Mucosa of descending colon (tissue), 3 donors: ENCODE measurements at regions not wholly inside any gene's neighbourhood (a gene's known extent, or its start where the extent isn't known, plus 50 kb on each side); places are given as distances from the start of the nearest gene placed in this dataset.

Source experiments
- ATAC-seq: fragments of 200-7000 bp; cut with Tn5 transposase; one replicate; pipeline ENCODE4 v1.9.1; 2020; ENCODE audit warnings: mild to moderate bottlenecking, moderate library complexity
- DNase-seq, 3 donors: peaks; one replicate each; pipeline ENCODE4 v3.0.0-alpha.2; 2020
- H3K36me3 ChIP-seq: fragments of 200-600 bp; one replicate; pipeline ENCODE4 v1.8.0; 2021; ENCODE audit warnings: low read depth, mild to moderate bottlenecking
- H3K4me1 ChIP-seq: fragments of 200-600 bp; one replicate; pipeline ENCODE4 v1.8.0; 2021; ENCODE audit warnings: low read depth, mild to moderate bottlenecking
- H3K4me3 ChIP-seq: fragments of 200-600 bp; one replicate; pipeline ENCODE4 v1.8.0; 2021; ENCODE audit warnings: mild to moderate bottlenecking
- H3K9me3 ChIP-seq: fragments of 200-600 bp; one replicate; pipeline ENCODE4 v1.8.0; 2021; ENCODE audit warnings: mild to moderate bottlenecking
- CTCF ChIP-seq: fragments of 200-600 bp; IDR thresholded peaks from one replicate; pipeline ENCODE4 v1.8.0; 2022; ENCODE audit warnings: antibody characterized with exemption, mild to moderate bottlenecking
- intact Hi-C, 2 donors: fragments of 100-400 bp; cut with DNase I in 1 of 2; cut with micrococcal nuclease in 1 of 2; formaldehyde crosslinking; loops; one replicate each; pipeline versions ENCODE4 v1.11.0 to v1.11.1; 2022; cut with DNase I, micrococcal nuclease
- donor health status: DM: no; HTN: no; CAD: no; lungs with moderate emphysema.
- donor health status: DM: no; HTN: no; CAD: no.
- donor health status: DM: no; HTN: yes; CAD: no.

DNA sequence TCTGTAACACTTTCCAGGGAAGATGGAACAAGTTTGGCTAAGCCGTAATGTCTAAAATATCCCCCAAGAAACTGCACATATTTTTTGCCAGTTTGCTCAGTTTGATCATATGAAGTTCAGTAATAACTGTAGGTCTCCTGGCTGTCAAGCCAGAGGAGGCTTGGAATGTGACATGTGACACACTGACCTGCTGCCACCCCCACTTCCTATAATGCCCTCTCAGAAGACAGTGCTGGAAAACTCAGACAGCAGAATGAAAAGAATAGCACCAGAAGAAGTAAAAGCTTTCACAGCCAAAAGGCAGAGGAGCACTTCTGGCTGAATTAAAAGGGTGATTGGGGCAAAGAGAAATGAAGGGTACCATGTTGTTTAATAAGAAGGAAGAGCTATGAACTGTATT lies 67.4 kb upstream of the UBAC2 start:
- no peak for TF ChIP-seq CTCF
- Histone ChIP-seq H3K4me1 (no peaks in the 10 kb centered on the region), H3K36me3 (no peaks in the 10 kb centered on the region), H3K9me3 (no peaks in the 10 kb centered on the region), H3K4me3 (no peak overlapping the region)
- intact Hi-C loops = no loop called here
- no peak for DNase-seq
- ATAC-seq = no peak

GRCh38 chr13:99133848-99134247 lies 66.8 kb upstream of the UBAC2 start:
- intact Hi-C loops = no loop called here
- DNase-seq (no peak), ATAC-seq (no peak)
- no peaks in the 10 kb centered on the region for H3K9me3 ChIP-seq
- no peak for TF ChIP-seq CTCF
- H3K36me3 ChIP-seq = no peaks in the 10 kb centered on the region
- no peaks in the 10 kb centered on the region for H3K4me1 ChIP-seq
- H3K4me3 ChIP-seq = no peak overlapping the region

DNA sequence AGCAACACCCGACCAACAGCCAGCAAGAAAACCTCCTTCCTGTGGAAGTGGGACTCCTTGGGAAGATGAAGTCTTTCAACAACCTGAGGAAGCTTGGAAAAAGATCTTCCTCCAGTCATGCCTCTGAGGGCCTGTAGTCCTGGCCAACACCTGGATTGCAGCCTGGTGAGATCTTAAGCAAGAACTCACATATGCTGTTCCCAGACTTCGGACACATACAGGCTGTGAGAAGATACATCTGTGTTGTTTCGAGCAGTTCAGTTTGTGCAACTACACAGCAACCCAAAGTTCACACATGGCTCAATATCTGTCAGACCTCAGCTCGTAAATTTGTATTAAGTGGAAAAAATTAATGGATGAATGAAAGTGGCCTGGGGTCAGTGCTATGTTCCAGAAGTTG lies 65.1 kb upstream of the UBAC2 start:
- TF ChIP-seq CTCF = no peak
- ATAC-seq = no peak
- Histone ChIP-seq H3K4me3 (no peak overlapping the region), H3K9me3 (no peaks in the 10 kb centered on the region), H3K4me1 (no peaks in the 10 kb centered on the region), H3K36me3 (no peaks in the 10 kb centered on the region)
- DNase-seq = no peak
- intact Hi-C loops = no loop called here

DNA sequence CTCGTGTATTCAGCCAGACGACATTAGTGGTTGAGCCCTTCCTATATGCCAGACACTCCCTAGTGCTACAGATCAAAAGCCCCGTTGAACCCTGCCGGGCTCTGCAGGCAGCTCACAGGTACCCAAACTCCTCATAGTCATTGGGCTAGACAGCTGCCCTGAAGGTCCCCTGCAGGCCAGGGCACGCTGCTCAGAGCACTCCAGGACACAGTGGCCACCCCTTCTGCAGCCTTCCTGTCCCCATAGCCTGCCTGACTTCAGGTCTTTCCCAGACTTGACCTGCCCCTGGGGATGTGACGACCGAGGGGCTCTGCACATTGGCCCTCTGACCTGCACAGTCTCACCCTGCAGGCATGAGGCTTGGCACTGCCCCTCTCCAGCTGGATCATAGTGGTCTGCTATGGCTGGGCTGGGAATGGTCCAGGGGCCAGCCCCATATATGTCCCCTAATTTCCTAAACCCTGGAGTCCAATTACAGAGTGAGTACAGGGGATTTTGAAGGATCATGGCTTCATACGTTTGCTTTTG lies 64.2 kb upstream of the UBAC2 start:
- H3K9me3 ChIP-seq = no peaks in the 10 kb centered on the region
- intact Hi-C loops = no loop called here
- TF ChIP-seq CTCF = no peak
- no peaks in the 10 kb centered on the region for H3K4me1 ChIP-seq
- no peaks in the 10 kb centered on the region for H3K36me3 ChIP-seq
- DNase-seq (no peak), ATAC-seq (no peak)
- H3K4me3 ChIP-seq = no peak overlapping the region

GRCh38 chr13:99140831-99141230 lies 59.8 kb upstream of the UBAC2 start:
- no peaks in the 10 kb centered on the region for H3K4me1 ChIP-seq
- no peak overlapping the region for H3K4me3 ChIP-seq
- H3K36me3 ChIP-seq = no peaks in the 10 kb centered on the region
- DNase-seq (no peak), ATAC-seq (no peak)
- H3K9me3 ChIP-seq = no peaks in the 10 kb centered on the region
- intact Hi-C loops = no loop called here
- TF ChIP-seq CTCF = no peak

DNA sequence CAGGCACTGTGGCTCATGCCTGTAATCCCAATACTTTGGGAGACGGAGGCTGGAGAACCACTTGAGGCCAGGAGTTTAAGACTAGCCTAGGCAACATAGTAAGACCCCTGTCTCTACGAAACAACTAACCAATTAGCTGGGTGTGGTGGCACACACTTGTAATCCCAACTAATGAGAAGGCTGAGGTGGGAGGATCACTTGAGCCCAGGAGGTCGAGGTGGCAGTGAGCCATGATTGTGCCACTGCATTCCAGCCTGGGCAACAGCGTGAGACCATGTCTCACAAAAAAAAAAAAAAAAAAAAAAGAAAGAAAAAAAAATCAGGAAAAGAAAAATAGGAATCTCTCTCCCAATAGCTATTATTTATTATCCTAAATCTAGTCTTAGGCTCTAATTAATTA lies 56.8 kb upstream of the UBAC2 start:
- DNase-seq = no peak
- no peak for TF ChIP-seq CTCF
- intact Hi-C loops = no loop called here
- no peaks in the 10 kb centered on the region for H3K9me3 ChIP-seq
- H3K4me3 ChIP-seq = no peak overlapping the region
- no peak for ATAC-seq
- H3K4me1 ChIP-seq = no peaks in the 10 kb centered on the region
- no peaks in the 10 kb centered on the region for H3K36me3 ChIP-seq
